Muscle layer of duodenum (tissue), 2 donors: ENCODE measurements at regions not wholly inside any gene's neighbourhood (a gene's known extent, or its start where the extent isn't known, plus 50 kb on each side); places are given as distances from the start of the nearest gene placed in this dataset.

Experiments used
- H3K27ac ChIP-seq: one replicate; pipeline ENCODE4 v1.7.0; 2013; ENCODE audit warnings: mild to moderate bottlenecking, low read length
- H3K27me3 ChIP-seq: one replicate; pipeline ENCODE4 v1.7.0; 2013; ENCODE audit warnings: low read depth, mild to moderate bottlenecking, control low read depth, low read length
- H3K36me3 ChIP-seq, 2 donors: one replicate each; pipeline ENCODE4 v1.7.0; 2013; ENCODE audit warnings: low read length in 2 of 2, control low read depth in 1 of 2, mild to moderate bottlenecking in 1 of 2; ENCODE audit not compliant: insufficient read depth in 2 of 2, control insufficient read depth in 1 of 2
- H3K4me1 ChIP-seq, 2 donors: one replicate each; pipeline ENCODE4 v1.7.0; 2013; ENCODE audit warnings: low read length in 2 of 2, mild to moderate bottlenecking in 2 of 2, control low read depth in 1 of 2, moderate library complexity in 1 of 2; ENCODE audit not compliant: insufficient read depth in 2 of 2, control insufficient read depth in 1 of 2
- H3K4me3 ChIP-seq, 2 donors: one replicate each; pipeline ENCODE4 v1.7.0; 2013; ENCODE audit warnings: low read length in 2 of 2, low read depth in 1 of 2, mild to moderate bottlenecking in 1 of 2
- H3K9me3 ChIP-seq, 2 donors: one replicate each; pipeline ENCODE4 v1.7.0; 2013; ENCODE audit warnings: low read length in 2 of 2, control low read depth in 1 of 2, mild to moderate bottlenecking in 1 of 2; ENCODE audit not compliant: control insufficient read depth in 1 of 2
- donor health status: healthy.

GRCh38 chr2:172281648-172282570, 145.5 kb upstream of the ITGA6 start:
- Histone ChIP-seq H3K36me3 (no peaks in the 10 kb centered on the region), H3K9me3 (peaks cover 0 to 5% of the 10 kb centered on the region in 2 donors), H3K27me3 (no peaks in the 10 kb centered on the region), H3K4me1 (peaks cover 0 to 10% of the 10 kb centered on the region in 2 donors), H3K27ac (no peak overlapping the region), H3K4me3 (no peak overlapping the region)

GRCh38 chr2:172282944-172283343, 144.4 kb upstream of the ITGA6 start:
- H3K4me3 ChIP-seq, result no peak overlapping the region
- H3K27me3 ChIP-seq, result no peaks in the 10 kb centered on the region
- H3K36me3 ChIP-seq, result no peaks in the 10 kb centered on the region
- peaks cover 0 to 10% of the 10 kb centered on the region in 2 donors for H3K4me1 ChIP-seq
- no peaks in the 10 kb centered on the region for H3K9me3 ChIP-seq
- no peak overlapping the region for H3K27ac ChIP-seq

GRCh38 chr2:172283476-172283875, 143.9 kb upstream of the ITGA6 start:
- Histone ChIP-seq H3K27me3 (no peaks in the 10 kb centered on the region), H3K9me3 (no peaks in the 10 kb centered on the region), H3K27ac (no peak overlapping the region), H3K4me3 (no peak overlapping the region), H3K4me1 (peaks cover 0 to 10% of the 10 kb centered on the region in 2 donors), H3K36me3 (no peaks in the 10 kb centered on the region)

- H3K4me3 ChIP-seq, result no peak overlapping the region
- peaks cover 0 to 10% of the 10 kb centered on the region in 2 donors for H3K4me1 ChIP-seq
- H3K27ac ChIP-seq, result no peak overlapping the region
- H3K9me3 ChIP-seq, result no peaks in the 10 kb centered on the region
- no peaks in the 10 kb centered on the region for H3K36me3 ChIP-seq
- no peaks in the 10 kb centered on the region for H3K27me3 ChIP-seq
Measured at GRCh38 chr2:172284209-172284608, 143.2 kb upstream of the ITGA6 start.

GRCh38 chr2:172285010-172285621, 142.3 kb upstream of the ITGA6 start:
- Histone ChIP-seq H3K4me3 (no peak overlapping the region), H3K9me3 (no peaks in the 10 kb centered on the region), H3K36me3 (no peaks in the 10 kb centered on the region), H3K27ac (no peak overlapping the region), H3K4me1 (peaks cover 0 to 10% of the 10 kb centered on the region in 2 donors), H3K27me3 (no peaks in the 10 kb centered on the region)

GRCh38 chr2:172285760-172286159, 141.6 kb upstream of the ITGA6 start:
- H3K4me3 ChIP-seq, result no peak overlapping the region
- H3K9me3 ChIP-seq, result no peaks in the 10 kb centered on the region
- H3K36me3 ChIP-seq, result no peaks in the 10 kb centered on the region
- no peak overlapping the region for H3K27ac ChIP-seq
- peaks cover 0 to 10% of the 10 kb centered on the region in 2 donors for H3K4me1 ChIP-seq
- H3K27me3 ChIP-seq, result no peaks in the 10 kb centered on the region

GRCh38 chr2:172287190-172287589, 140.2 kb upstream of the ITGA6 start:
- H3K4me3 ChIP-seq, result no peak overlapping the region
- no peaks in the 10 kb centered on the region for H3K36me3 ChIP-seq
- H3K4me1 ChIP-seq, result peaks cover 0 to 10% of the 10 kb centered on the region in 2 donors
- H3K27me3 ChIP-seq, result no peaks in the 10 kb centered on the region
- H3K9me3 ChIP-seq, result no peaks in the 10 kb centered on the region
- no peak overlapping the region for H3K27ac ChIP-seq

GRCh38 chr2:172287605-172288315, 139.6 kb upstream of the ITGA6 start:
- no peaks in the 10 kb centered on the region for H3K9me3 ChIP-seq
- H3K36me3 ChIP-seq, result no peaks in the 10 kb centered on the region
- no peaks in the 10 kb centered on the region for H3K27me3 ChIP-seq
- H3K4me1 ChIP-seq, result peaks cover 0 to 10% of the 10 kb centered on the region in 2 donors
- H3K27ac ChIP-seq, result no peak overlapping the region
- H3K4me3 ChIP-seq, result no peak overlapping the region

GRCh38 chr2:172288603-172289002, 138.8 kb upstream of the ITGA6 start:
- no peaks in the 10 kb centered on the region for H3K9me3 ChIP-seq
- no peak overlapping the region for H3K4me3 ChIP-seq
- no peaks in the 10 kb centered on the region for H3K36me3 ChIP-seq
- H3K27ac ChIP-seq, result no peak overlapping the region
- peaks cover 0 to 10% of the 10 kb centered on the region in 2 donors for H3K4me1 ChIP-seq
- H3K27me3 ChIP-seq, result no peaks in the 10 kb centered on the region

- no peaks in the 10 kb centered on the region for H3K36me3 ChIP-seq
- H3K4me1 ChIP-seq, result no peaks in the 10 kb centered on the region
- H3K27me3 ChIP-seq, result no peaks in the 10 kb centered on the region
- H3K4me3 ChIP-seq, result no peak overlapping the region
- H3K9me3 ChIP-seq, result no peaks in the 10 kb centered on the region
- no peak overlapping the region for H3K27ac ChIP-seq
Measured at GRCh38 chr2:172293952-172294351, 133.4 kb upstream of the ITGA6 start.

- Histone ChIP-seq H3K27ac (no peak overlapping the region), H3K36me3 (no peaks in the 10 kb centered on the region), H3K9me3 (no peaks in the 10 kb centered on the region), H3K4me3 (no peak overlapping the region), H3K4me1 (no peaks in the 10 kb centered on the region), H3K27me3 (no peaks in the 10 kb centered on the region)
Measured at GRCh38 chr2:172294983-172295382, 132.4 kb upstream of the ITGA6 start.
